C4-2B (cell line): ENCODE measurements at regions not wholly inside any gene's neighbourhood (a gene's known extent, or its start where the extent isn't known, plus 50 kb on each side); places are given as distances from the start of the nearest gene placed in this dataset.
"Not testable (repeated sequence)": the region's sequence is repeated elsewhere in the genome, so short reads cannot be mapped to it uniquely, and the experiment has no call there.

Experiments
- H3K27ac ChIP-seq: fragments of 450-650 bp; 2 replicates; pipeline ENCODE4 v1.5.1; 2017
- ZFX ChIP-seq: fragments of 450-650 bp; IDR thresholded peaks from 2 replicates; pipeline ENCODE4 v1.6.1; 2017
- TF ChIP-seq, protein P1 (sequence below): fragments of 450-650 bp; conservative IDR thresholded peaks from 2 replicates; pipeline ENCODE4 v1.5.1; 2017; ENCODE audit warnings: mild to moderate bottlenecking

DNA sequence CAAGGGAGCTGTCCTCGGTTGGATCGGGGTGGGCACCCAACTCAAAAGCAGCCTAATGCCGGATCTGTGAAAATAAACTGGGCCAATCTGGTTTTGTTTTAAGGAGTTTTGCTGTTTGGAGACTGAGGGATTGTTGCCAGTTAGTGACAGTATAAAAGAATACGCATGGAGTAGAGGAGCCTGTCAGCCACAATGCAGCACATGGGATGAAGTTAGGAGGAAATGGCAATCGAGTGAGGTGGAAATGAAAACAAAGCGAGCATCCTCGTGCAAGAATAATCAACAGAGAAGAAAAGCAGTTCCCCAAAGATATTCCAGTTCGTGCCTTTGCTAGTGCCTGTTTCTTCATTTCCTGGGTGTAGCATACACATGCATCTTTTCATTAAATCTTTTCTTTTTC lies 108.4 kb upstream of the RORA start:
- no peak overlapping the region for H3K27ac ChIP-seq
- no peak for TF ChIP-seq ZFX
- TF ChIP-seq, protein P1, sequence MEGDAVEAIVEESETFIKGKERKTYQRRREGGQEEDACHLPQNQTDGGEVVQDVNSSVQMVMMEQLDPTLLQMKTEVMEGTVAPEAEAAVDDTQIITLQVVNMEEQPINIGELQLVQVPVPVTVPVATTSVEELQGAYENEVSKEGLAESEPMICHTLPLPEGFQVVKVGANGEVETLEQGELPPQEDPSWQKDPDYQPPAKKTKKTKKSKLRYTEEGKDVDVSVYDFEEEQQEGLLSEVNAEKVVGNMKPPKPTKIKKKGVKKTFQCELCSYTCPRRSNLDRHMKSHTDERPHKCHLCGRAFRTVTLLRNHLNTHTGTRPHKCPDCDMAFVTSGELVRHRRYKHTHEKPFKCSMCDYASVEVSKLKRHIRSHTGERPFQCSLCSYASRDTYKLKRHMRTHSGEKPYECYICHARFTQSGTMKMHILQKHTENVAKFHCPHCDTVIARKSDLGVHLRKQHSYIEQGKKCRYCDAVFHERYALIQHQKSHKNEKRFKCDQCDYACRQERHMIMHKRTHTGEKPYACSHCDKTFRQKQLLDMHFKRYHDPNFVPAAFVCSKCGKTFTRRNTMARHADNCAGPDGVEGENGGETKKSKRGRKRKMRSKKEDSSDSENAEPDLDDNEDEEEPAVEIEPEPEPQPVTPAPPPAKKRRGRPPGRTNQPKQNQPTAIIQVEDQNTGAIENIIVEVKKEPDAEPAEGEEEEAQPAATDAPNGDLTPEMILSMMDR, result no peak

DNA sequence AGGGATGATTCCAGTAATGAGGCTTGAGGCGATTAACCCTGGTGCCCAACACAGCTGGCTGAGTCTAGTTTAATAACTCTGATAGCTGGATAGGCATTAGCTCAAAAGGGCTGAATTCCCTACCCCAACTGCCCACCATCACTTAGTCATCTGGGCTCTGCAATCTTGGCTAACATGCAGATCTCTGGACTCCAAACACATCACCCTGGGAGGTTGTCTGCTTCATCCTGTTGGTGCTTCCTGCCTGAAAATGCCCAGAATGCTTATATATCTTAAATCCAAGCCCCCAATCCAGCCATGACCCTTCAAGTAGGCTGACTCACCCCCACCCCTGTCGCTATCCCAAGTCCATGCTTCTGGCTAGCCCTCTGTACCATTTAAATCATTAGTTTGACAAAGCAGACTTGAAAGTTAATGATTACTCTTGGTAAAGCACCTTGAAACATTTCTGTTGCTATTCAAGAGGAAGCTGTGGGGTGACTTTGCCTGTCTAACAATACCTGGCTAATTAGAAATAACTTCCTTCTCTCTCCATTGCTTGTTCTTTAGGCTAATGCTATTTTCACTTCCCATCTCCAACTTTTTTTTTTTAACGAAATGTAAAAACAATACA lies 107.0 kb upstream of the RORA start:
- no peak overlapping the region for H3K27ac ChIP-seq
- TF ChIP-seq ZFX, result no peak
- TF ChIP-seq, protein P1, result no peak

DNA sequence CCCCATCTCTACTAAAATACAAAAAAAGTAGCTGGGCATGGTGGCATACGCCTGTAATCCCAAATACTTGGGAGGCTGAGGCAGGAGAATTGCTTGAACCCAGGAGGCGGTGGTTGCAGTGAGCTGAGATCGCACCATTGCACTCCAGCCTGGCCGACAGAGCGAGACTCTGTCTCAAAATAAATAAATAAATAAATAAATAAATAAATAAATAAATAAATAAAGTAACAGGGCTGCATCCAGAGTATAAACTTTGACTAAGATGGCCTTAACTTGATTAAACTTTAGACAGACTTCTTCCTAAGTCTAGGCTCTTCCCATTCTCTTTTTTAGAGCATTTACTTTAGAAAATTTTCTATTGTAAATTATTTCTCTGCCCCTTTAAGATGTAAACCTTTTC lies 105.6 kb upstream of the RORA start:
- H3K27ac ChIP-seq, result not testable (repeated sequence)

DNA sequence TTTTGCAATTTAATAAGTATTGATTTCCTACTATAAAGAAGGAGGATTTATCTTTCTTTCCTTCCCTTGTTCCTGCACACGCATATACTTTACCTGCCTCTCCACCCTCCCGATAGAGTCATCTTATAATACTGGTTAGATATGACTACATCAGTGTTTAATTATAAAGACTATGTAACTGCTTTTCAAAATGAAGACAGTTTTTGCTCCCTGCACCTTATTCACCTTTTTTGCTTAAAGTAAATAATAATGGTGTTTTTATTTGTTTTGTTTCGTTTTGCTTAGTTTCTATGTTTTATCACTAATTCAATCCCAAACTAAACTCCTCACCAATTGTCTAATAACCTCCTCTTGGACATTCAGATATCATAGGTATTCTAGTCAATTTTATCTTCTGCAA lies 101.9 kb upstream of the RORA start:
- H3K27ac ChIP-seq, result no peak overlapping the region
- TF ChIP-seq, protein P1, result no peak
- TF ChIP-seq ZFX, result no peak

DNA sequence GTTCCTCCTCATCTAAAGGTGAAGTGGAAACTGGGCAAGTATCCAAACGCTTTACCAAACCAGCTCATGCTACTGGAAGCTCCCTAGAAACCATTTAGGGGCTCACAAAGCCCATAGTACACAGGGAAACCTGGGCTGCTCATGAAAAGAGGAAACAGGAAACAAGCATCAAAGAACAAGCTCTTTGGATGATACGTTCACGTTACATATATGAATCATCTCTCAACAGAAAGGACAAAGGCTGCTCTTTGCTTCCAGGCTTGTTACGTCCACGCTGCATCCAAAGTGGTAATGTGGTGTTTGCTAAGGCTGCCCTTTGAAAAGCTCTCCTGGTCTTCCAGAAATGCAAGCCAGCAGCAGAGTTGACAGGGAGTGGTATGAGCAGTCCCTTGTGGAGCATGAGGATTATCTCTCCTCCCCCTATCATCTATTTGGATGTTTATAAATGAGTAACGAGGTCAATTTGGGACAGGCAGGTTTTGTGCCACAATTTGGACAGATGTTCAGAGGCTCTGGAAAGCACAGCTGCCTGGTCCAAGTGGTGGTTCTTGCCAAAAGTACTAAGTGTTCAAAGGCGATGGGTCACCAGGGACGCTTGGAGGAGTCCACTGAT lies 98.0 kb upstream of the RORA start:
- H3K27ac ChIP-seq, result no peak overlapping the region
- no peak for TF ChIP-seq ZFX
- TF ChIP-seq, protein P1, result no peak

DNA sequence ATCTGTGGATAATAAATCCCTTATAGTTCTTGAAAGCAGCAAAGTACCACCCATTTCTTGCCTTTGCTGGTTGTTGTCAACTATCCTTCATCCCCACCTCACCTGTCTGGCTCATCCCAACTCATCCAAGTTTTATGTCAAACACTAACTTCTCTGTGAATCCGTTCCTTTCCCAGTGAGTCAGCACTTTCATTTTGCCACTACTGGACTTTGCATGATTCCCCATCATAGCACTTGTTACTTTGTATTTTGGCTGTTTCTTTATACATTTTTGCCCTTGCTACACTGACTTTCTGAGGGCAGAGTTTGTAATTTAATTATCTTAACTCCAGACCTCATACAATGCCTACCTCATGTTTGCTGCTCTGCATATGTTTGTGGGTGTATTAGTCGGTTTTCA lies 90.8 kb upstream of the RORA start:
- no peak overlapping the region for H3K27ac ChIP-seq
- TF ChIP-seq, protein P1, result no peak
- TF ChIP-seq ZFX, result no peak

DNA sequence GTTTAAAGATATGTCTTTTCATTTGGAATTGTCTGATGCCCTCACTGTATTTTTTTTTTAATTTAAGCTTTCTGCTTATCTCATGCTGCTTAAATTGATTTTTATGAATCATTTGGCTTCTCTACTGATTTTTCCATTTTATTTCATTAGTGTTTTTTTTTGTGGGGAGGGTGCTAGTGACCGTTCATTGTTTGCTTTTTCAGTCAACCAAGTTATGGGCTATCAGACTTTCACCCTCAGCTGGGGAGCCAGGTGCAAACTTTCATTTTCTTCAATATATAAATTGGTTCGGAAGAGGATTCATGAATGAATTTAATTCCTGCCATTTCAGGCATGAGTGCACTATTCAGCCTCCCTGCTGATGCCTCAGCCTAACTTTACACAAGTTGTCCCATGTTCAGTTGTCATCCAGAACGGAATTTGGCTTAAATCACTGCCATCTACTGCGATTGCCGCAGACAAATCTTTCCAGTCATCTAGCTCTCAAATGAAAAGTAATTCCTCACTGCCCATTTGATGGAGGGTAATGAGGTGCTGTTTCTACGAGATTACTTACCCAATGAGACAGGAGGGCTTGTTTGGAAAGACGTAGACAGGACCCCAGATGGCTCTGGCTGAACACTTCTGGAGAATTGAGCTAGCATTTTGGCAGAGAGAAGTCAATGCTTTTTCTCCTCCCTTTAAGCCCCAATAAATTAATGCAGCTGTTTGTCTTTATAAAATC lies 89.9 kb upstream of the RORA start:
- TF ChIP-seq, protein P1, result no peak
- TF ChIP-seq ZFX, result no peak
- H3K27ac ChIP-seq, result no peak overlapping the region
